ENCODE measurements at regions not wholly inside any gene's neighbourhood (a gene's known extent, or its start where the extent isn't known, plus 50 kb on each side); places are given as distances from the start of the nearest gene placed in this dataset.

DNA sequence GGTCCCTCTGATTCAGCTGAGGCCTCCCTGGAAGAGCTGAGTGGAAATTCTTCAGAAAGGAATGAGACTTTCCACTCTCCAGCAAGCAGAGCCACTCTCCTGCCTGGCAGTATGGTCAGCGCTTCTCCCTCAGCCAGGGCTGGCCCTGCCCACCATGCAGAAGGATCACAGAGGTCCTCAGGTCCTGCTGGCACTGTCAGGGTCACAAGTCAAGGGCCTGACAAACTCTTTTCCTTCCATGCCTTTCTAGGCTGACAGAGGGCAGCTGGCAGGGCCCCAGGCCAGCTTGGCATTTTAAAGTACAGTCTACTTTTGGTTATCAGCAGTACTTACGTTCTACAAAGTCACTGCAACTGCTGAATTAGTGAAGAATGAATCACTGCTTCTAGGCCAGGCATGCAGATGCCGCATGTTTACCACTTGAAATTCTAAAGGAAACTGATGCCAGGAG, 119.3 kb upstream of the FRMD4A start:
- TF ChIP-seq, protein P1, sequence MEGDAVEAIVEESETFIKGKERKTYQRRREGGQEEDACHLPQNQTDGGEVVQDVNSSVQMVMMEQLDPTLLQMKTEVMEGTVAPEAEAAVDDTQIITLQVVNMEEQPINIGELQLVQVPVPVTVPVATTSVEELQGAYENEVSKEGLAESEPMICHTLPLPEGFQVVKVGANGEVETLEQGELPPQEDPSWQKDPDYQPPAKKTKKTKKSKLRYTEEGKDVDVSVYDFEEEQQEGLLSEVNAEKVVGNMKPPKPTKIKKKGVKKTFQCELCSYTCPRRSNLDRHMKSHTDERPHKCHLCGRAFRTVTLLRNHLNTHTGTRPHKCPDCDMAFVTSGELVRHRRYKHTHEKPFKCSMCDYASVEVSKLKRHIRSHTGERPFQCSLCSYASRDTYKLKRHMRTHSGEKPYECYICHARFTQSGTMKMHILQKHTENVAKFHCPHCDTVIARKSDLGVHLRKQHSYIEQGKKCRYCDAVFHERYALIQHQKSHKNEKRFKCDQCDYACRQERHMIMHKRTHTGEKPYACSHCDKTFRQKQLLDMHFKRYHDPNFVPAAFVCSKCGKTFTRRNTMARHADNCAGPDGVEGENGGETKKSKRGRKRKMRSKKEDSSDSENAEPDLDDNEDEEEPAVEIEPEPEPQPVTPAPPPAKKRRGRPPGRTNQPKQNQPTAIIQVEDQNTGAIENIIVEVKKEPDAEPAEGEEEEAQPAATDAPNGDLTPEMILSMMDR (IDR thresholded peaks at IDR 0.05): no peak
- TF ChIP-seq POLR2AphosphoS5 (IDR thresholded peaks at IDR 0.05) (no peak), POLR2A (IDR thresholded peaks at IDR 0.05) (no peak)

Measured in breast epithelium (tissue), 3 donors.